Left forelimb (tissue), 1 donor: ENCODE measurements at regions not wholly inside any gene's neighbourhood (a gene's known extent, or its start where the extent isn't known, plus 50 kb on each side); places are given as distances from the start of the nearest gene placed in this dataset.

ENCODE experiments used
- DNase-seq: peaks from one replicate; pipeline ENCODE4 v3.0.0-alpha.2; 2018; ENCODE audit warnings: low spot score

DNA sequence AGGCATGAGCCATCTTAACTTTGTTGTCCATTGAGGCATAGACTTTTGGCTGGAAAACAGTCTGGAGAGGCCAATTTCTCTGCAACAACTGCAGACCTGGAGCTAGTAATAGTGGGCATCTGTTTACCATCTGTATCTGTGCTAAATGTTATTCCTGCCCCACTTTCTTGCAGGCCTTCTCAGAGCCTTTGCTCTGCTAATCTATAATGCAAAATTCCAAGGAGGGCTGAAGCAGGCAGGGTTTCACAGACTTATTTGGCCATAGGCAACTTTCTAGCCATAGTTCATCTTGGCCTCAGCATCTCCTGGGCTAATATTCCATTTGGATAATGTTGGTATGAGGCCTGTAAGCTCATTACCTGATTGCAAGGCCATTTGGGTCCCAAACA is 124.5 kb upstream of the CSF3R start:
- no peak for DNase-seq

DNA sequence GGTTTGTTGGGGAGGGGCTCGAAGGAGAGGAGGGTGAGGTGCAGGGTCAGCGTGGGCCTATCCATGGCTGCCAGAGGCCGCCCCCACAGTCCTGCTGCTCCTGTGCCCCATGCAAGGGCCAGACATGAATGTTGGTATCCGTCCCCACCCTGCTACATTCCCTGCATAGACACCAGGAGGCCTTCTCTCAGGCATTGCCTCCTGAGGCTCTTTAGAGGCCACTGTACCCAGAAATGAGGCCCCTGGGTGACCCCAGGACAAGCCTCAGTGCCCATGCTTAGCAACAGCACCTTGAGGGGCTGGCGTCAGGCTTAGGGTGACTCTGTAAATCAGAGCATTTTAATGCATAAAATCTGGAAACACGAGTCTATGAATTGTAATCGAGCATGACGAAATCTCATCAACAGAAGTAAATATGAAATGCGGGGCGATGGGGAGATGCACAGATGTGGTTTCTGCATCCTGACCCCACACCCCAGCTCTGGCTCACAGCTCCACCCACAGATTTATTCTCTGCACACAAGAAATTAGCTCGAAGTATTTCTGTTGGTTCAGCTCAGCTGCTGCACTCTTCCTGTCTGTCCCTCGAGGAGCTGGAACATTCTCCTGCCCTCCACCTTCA is 124.0 kb upstream of the CSF3R start:
- no peak for DNase-seq

DNA sequence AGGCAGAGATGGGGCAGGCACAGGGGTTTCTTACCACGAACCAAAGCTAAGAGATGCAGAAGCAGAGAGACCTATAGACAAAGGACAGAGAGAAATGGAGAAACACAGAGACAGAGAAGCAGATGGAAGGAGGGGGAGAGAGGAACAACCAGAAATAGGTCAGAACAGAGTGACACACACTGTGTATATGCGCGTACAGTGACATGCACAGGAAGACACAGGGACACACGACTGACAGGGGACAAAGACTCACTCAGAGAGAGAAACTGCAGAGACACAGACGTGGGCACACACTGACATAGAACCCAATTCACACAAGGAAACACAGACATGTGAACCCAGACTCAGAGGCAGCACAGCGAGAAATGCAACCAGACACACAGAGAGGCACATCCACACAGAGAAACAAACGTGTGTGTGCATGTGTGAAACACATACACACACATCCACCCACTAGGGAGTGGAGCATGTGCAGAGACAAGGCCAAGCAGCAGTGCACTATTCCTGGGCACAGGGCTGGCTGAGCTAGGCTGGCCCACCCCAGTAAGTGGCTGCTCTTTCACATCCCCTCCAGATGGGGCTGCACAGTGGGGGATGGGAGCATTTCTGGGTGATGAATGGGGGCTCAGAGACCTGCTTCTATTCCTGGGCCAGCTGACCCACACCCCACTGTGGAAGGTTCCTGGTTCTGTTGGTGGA is 123.4 kb upstream of the CSF3R start:
- no peak for DNase-seq

DNA sequence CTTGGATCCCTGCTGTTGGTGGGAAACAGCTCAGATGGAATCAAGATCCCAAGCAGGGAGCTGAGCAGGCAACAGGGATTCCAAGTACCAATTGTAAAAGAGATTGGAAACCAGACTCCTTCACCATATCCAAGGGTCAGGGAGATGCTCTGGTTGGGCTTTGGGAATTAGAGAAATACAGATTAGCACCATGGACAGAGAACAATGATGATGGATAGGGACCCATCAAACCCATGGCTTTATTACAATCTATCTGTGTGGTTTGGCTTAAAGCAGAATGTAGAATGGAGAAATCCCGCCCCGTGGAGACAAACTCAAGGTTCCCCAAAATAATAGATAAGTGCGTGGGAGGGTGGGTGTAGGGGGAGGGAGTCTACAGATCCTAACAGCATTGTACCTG is 120.7 kb upstream of the CSF3R start:
- no peak for DNase-seq

DNA sequence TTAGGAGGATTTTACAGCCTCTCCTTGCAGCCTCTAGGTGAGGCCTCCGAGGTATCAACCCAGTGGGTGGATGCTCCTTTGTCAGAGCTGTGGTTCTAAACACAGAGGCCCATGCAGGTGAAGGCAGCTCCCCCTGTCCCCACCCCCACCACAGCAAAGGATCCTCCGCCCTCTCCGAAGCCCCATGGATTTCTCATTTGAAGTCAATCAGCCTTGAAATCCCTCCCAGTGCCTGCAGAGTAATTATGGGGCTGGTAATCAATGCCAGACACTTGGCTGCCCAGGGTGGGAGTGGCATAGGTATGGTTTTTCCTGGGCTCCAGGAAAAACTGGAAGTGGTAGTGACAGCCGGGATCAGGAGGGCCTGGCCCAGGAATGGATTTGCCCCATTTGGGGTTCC is 119.5 kb upstream of the CSF3R start:
- DNase-seq: no peak

DNA sequence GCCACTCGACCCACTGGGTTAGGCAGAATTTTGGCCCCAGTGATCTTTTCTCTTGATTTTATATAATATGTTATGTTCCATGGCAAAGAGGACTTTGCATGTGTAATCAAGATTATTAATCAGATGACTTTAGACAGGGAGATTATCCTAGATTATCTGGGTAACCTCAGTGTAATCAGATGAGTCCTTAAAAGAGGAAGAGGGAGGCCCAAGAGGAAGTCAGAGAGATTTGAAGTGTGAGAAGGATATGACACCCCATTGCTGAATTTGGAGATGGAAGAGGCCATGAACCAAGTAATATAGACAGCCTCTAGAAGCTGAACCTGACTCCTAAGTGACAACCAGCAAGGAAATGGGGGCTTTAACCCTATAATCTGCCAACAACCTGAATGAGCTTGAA is 117.1 kb upstream of the CSF3R start:
- DNase-seq: no peak

DNA sequence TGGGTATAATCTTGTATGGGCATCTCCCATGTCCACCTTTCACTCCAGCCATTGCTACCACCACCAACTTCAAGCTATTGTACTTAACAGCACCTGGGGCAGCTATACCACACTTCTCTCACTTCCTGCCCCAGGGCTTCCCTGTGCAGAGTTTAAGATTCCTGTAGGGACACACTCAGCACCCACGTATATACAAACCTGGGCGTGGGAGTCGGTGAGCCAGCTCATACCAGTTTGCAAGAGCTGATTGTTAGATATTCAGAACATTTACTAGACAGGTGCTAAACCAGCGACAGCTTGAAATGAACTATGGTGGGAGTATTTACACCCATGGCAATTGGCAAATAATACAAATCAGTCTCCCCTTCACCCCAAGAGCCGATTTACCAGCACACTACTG is 114.8 kb upstream of the CSF3R start:
- no peak for DNase-seq

DNA sequence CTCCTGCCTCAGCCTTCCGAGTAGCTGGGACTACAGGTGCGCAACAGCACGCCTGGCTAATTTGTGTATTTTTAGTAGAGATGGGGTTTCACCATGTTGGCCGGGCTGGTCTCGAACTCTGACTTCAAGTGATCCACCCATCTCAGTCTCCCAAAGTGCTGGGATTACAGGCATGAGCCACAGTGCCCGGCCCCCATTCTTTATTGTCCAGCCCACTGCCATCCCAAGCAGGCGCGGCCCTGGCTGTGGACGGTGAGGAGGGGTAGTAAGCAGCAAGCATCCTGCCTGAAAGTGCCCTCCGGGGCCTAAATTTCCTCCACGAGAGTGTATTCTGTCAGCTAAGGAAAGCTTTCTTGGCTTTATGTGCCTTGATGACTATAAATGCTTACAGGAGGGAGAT is 113.2 kb upstream of the CSF3R start:
- no peak for DNase-seq

DNA sequence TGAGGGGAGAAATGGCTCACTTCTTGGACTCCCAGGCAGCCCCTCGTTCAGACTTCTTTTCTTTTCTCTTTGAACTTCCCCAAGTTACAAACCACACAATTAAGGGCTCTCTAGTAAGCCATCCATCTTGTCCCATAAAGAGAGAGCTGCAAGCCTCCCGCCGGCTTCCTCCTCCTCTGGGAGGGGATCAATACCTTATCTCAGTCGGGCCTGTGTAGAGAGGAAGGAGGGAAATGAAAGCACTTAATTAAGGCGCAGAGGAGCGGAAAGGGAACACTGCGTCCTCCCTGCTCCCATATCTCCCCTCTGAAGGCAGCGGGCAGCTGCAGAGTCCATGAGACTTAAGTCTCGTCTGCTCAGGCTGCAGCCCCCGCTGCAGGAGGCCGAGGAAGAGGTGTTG is 112.6 kb upstream of the CSF3R start:
- no peak for DNase-seq

DNA sequence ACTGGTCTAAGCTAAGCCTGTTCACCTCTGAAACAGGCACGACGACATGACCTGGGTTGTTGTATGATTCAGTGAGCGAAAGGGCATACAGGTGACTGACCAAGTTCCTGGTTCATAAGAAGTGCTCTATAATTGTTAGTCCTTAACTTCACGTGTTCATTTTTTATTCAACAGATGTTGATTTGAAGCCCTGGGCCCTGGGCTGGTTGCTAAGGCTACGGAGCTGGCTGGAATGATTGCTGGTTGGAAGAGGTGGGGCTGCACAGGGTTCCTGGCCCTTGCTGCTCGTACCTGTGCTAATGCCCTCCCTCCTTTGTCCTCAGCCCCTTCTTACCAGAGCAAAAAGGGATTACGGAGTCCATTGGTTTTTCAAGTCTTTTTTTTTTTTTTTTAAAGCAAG is 111.3 kb upstream of the CSF3R start:
- DNase-seq: no peak

DNA sequence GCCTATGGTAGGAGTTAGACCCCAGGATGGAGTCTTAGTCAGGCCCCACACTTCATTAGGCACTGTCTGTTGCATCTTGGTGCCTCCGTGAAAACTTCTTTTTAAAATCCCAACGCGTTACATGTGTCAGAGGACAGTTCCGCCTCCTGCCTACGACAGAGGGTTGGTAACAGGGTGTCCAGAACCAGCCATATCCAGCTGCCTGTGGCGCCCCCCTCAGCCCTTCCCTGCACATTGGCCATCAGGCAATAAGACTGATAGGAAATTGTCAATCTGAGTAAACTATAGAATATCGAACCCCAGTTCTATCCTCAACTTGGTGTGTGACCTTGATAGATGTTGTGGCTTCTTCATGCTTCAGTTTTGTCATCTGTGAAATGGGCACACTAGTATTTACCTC is 108.6 kb upstream of the CSF3R start:
- DNase-seq: no peak

DNA sequence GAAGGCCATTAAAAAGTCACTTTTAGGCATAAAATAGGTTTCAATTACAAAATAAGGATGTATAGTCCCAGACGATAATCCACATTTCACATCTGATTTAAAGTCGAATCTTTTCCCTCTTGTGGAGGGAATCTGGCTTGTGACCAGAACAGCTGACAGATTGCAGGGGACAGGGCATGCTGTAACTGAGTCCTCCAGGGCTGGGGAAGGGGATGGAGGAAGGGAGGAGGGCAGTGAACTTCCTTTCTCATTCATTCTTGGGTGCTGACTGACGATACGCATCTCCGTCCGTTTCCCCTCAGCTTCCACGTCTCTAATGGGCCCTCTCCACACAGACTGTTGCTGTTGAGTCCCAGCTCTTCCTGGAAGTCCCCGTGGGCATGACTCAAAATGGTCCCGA is 108.1 kb upstream of the CSF3R start:
- no peak for DNase-seq

DNA sequence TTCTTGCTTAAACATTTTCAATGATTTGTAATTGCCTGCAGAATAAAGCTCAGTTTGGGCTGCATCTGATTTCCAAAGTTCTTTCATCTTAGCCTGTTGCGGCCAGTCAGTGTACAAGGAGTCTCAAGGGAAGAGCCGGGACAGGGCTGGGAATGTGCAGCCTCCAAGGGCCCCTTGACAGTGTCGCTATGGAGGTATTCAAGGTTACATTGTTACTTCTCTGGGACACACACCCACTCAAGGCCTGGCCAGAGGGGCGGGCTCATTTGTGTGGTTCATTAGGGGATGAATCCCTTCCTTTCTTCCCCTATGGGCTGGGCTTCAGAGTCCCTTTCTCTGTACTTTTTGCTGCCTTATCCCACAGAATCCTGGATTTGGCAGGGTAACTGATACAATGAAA is 107.6 kb upstream of the CSF3R start:
- no peak for DNase-seq

DNA sequence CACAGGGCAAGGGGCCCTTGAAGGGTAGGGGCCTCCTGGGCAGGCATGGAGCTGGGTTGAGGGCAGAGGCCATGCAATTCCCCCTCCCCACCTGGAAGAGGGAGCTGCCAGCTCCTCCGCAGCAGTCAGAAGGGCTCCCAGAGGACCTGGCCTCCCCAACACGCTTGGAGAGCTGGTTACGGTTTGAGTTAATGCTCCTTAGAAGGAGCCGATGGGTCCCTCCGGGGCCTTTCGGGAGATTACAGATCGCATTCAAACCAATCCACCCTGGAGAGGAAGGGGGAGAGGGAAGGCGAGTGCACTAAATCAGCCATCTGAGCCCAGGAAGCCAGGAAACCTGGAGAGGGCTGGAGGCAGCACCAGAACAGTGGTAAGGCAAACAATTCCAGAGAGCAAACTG is 106.3 kb upstream of the CSF3R start:
- DNase-seq: no peak

DNA sequence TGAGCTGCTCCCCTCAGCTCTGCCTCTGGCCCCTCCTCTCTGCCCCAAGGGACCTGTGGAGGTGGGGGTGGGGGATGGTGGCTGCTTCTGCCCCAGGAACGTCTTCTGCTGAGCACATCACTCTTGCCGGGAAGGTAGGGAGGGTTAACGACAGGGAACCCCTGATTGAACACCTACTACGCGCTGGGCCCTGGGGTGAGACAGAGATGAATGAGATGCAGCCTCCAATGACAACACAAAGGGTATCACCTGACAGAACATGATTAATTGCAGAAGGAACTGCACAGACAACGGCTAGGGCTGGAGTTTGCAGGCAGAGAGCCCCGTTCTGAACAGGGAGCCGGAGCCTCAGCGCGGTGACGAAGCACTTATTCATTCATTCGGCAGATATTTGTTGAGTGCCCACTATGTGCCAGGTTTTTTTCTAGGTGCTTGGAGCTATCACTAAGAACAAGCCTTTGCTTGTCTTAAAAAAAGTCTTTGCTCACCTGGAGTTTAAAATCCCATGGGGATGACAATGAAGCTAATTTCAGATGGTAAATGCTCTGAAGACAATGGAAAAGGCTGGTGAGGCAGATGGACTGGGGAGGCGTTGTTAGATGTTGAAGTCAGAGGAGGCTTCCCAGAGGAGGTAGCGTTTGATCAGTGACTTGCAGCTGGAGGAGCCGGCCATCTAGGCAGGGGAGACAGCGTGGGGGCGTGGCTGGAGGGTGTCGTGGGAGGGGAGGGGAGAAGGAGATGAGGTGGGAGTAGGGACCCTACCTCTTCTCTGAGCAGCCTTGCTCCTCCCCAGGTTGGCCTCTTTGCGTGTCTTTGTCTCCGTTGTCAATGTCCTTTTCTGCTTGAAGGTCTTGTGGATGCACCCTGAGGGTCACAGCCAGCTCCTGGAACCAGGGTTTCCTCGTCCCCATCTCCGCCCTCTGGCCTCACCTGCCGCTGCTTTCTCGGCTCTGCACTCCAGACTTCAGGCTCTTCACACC is 103.1 kb upstream of the CSF3R start:
- DNase-seq: no peak

DNA sequence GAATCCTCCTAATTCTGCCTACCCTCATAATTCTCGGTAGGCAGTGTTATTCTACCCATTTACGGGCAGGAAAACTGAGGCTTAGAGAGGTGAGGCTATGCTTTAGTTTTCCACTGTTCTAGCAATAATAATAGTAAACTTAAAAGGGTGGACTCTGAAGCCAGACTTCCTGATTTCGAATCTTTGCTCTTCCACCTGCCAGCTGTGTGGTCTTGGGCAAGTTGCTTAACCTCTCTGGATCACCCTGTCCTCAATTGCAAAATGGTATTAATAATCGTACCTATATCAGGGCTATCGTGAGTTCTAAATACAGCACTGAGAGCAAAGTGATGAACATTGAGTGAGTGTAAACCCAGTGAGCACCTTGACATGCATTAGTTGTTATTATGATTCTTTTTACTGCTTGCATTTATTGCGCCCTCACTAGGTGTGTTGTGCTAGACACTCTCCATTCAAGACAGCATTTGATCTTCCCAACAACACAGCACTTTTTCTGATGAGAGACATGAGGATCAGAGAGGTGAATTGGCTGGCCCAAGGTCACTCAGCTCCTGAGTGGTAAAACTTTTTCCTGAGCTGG is 102.3 kb upstream of the CSF3R start:
- no peak for DNase-seq

DNA sequence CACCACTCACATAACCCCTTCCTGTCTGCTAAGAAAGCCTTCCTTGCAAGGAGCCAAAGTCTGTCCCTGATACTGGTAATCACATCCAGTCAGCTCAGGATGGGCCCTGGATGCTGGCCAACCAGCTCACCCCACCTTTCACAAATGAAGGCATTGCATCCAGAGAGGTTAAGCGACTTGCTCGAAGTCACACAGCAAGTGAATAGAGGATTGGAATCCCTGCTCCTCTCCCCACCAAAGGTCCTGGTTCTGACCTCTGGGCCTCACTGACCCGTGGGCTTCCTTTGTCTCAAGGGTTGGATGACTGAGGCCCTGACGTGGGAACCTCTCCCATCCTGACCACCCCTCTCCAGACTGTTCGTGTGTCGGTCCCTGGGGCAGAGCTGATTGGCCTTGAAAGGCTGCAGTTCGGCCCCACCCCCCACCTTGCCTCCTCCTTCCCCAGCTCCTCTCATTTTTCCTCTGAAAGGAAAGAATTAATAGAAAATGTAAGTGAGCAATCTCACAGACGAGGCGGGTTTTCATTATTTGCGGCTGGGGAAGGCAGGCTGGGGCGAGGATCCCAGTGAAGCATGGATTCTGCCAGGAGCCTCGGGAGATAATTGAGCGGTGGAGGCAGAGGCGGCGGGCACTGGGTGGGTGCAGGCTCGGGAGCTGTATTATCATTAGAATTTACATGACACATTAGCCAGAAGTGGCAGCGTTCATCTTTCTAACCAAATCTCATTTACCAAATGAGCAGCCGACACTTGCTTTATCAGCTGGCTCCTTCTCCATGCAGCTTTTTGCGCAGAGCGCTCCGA is 101.5 kb upstream of the CSF3R start:
- DNase-seq: no peak

DNA sequence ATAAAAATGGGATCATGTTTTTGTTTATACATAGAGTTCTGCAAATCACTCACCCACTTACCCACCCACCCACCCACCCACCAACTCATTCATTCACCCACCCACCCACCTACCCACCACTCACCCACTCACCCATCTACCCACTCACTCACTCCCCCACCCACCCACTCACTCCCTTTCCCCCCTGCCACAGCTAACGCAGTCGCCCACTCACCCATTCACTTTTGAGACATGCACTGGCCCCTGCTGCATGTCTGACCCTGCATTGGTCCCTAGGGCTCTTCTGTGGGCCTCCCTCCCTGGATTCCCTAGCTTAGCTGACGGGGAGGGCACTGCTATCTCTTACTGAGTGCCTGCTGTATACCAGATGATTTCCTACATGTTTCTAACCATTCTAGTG is 100.4 kb upstream of the CSF3R start:
- no peak for DNase-seq

DNA sequence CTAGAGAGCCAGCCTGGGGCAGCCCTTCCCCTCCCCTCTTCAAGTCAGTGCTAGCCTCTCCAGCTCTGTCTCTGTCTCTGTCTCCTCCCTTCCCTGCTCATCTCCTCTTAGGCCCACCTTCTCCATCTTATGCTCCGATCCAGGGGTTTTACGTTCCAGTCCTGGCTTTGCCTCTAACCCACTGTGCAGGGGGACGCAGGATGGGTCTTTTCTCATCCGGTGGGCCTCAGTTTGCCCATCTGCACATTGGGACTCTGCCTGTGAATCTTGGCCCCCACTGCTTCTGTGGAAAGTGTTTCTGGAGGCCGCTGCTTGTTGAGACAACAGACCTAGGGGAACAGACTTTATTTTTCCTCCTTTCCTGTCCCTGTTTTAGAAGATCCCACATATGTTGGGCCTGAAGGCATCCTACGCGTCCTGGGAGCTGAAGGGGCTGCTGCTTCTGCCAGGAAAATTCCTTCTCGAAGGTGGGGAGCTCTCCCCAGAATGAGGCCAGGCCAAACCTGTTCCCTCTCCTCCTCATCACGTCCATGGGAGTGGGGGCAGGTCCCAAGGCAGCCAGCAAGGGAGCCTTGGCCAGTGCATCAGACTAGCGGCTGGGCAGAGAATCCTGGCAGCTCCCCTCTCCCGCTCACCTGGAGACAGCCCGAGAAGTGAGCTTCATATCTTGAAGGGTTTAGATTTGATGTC is 99.5 kb upstream of the CSF3R start:
- no peak for DNase-seq

DNA sequence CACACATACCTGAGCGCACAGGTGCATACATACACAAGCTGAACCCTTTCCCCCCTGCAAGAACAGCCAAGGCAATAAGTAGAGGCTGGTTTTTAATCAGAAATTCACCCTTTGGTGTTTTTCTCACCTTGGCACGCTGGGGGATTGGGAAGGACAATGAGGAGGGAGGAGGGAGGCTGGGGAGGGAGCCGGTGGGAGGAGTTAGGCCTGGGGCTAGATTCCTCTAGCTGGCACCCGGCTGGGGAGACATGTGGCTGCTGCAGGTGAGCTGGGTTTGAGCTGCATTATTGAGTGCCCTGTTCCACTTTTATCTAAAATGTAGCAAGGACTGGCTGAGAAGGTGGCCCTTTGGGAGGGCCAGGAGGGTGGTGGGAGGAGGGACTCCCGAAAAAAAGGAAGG is 97.8 kb upstream of the CSF3R start:
- no peak for DNase-seq

DNA sequence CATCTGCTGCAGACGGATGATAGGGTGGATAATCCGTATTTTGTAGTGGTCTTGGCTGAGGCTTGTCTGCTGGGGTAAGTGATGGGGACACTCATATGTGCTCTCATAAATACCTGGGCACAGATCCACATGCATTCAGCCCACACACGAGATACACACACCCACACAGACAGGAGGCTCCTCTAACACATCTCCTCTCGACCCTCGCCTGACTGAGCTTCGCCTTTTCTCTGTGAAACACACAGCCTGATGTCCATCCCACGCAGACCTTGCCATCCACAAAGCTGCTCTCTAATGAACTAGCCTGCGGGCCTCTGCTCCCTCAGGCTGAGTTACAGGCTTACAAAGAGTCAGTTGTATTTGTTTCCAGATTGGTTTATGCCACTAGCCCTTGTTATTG is 96.3 kb upstream of the CSF3R start:
- no peak for DNase-seq
